CD4-positive, alpha-beta memory T cell (primary cell): ENCODE measurements at regions not wholly inside any gene's neighbourhood (a gene's known extent, or its start where the extent isn't known, plus 50 kb on each side); places are given as distances from the start of the nearest gene placed in this dataset.
A peak's percentile ranks its signal among the peaks of the same experiment; 100 is the strongest.

Experiments used
- CTCF ChIA-PET: fragments of 350-600 bp; sonication (Branson Sonifier 250); formaldehyde crosslinking; loops from one replicate; lab custom pipeline; 2021; ENCODE audit warnings: inconsistent platforms; ENCODE audit not compliant: partially characterized antibody; lab: Charles Lee
- POLR2A ChIA-PET: fragments of 350-600 bp; sonication (Branson Sonifier 250); formaldehyde crosslinking; loops from one replicate; lab custom pipeline; 2021; ENCODE audit not compliant: partially characterized antibody; lab: Charles Lee
- DNase-seq, 5 donors: peaks; one replicate each; pipeline versions ENCODE4 v3.0.0 to v3.0.0-alpha.2; 2020 to 2022; ENCODE audit warnings: mixed read lengths in 1 of 5
- H3K27ac ChIP-seq: one replicate; pipeline ENCODE4 v1.7.0; 2013; ENCODE audit warnings: low read depth, low read length
- H3K27me3 ChIP-seq: 2 replicates; pipeline ENCODE4 v1.7.0; 2013; ENCODE audit warnings: mild to moderate bottlenecking, low read length, moderate library complexity; ENCODE audit not compliant: insufficient read depth
- H3K36me3 ChIP-seq: 2 replicates; pipeline ENCODE4 v1.7.0; 2013; ENCODE audit warnings: mild to moderate bottlenecking, low read length, moderate library complexity; ENCODE audit not compliant: insufficient read depth
- H3K4me1 ChIP-seq: 2 replicates; pipeline ENCODE4 v1.7.0; 2013; ENCODE audit warnings: mild to moderate bottlenecking, low read length, moderate library complexity; ENCODE audit not compliant: insufficient read depth
- H3K4me3 ChIP-seq, 2 donors: one replicate each; pipeline ENCODE4 v1.7.0; 2013; ENCODE audit warnings: low read length in 2 of 2, mild to moderate bottlenecking in 1 of 2
- H3K9me3 ChIP-seq, 2 donors: one replicate each; pipeline ENCODE4 v1.7.0; 2013; ENCODE audit warnings: low read length in 2 of 2, control low read depth in 1 of 2; ENCODE audit not compliant: control insufficient read depth in 1 of 2
- H3K27ac Mint-ChIP-seq, 7 donors: one replicate each; pipeline ENCODE4 v1.8.0; 2020 to 2021; ENCODE audit warnings: mixed read lengths in 7 of 7, mild to moderate bottlenecking in 6 of 7, inconsistent platforms in 3 of 7, moderate library complexity in 3 of 7
- H3K27me3 Mint-ChIP-seq, 2 donors: one replicate each; pipeline ENCODE4 v1.8.0; 2020 to 2021; ENCODE audit warnings: mixed read lengths in 2 of 2
- H3K36me3 Mint-ChIP-seq, 2 donors: one replicate each; pipeline ENCODE4 v1.8.0; 2020 to 2021; ENCODE audit warnings: mixed read lengths in 2 of 2, inconsistent platforms in 1 of 2, mild to moderate bottlenecking in 1 of 2
- H3K4me1 Mint-ChIP-seq, 4 donors: one replicate each; pipeline ENCODE4 v1.8.0; 2020 to 2021; ENCODE audit warnings: mixed read lengths in 4 of 4, mild to moderate bottlenecking in 1 of 4
- H3K4me3 Mint-ChIP-seq, 8 donors: one replicate each; pipeline ENCODE4 v1.8.0; 2020 to 2021; ENCODE audit warnings: mixed read lengths in 8 of 8, mild to moderate bottlenecking in 7 of 8, moderate library complexity in 6 of 8, inconsistent platforms in 3 of 8
- H3K9me3 Mint-ChIP-seq, 8 donors: one replicate each; pipeline ENCODE4 v1.8.0; 2020 to 2021; ENCODE audit warnings: mixed read lengths in 8 of 8, mild to moderate bottlenecking in 5 of 8, inconsistent platforms in 3 of 8, moderate library complexity in 1 of 8
- intact Hi-C: fragments of 100-400 bp; cut with micrococcal nuclease; formaldehyde crosslinking; loops from one replicate; pipeline ENCODE4 v1.15.1; 2023

- Mint-ChIP-seq H3K9me3 (no peaks in the 10 kb centered on the region), H3K36me3 (peaks cover 0 to 3% of the 10 kb centered on the region in 2 donors), H3K4me3 (no peak overlapping the region), H3K4me1 (peaks cover 4 to 13% (median 7%) of the 10 kb centered on the region in 4 donors), H3K27ac (no peak overlapping the region), H3K27me3 (no peaks in the 10 kb centered on the region)
- intact Hi-C loops = no loop called here
- no peaks in the 10 kb centered on the region for H3K9me3 ChIP-seq
- H3K4me3 ChIP-seq = no peak overlapping the region
- H3K27me3 ChIP-seq = no peaks in the 10 kb centered on the region
- H3K36me3 ChIP-seq = no peaks in the 10 kb centered on the region
- no peak for DNase-seq
- ChIA-PET POLR2A (interaction anchor here (0.7 kb wide), 1 partner anchor 19 kb away, joined by 3 read pairs; no protein-coding TSS in a partner anchor), CTCF (interaction anchor here (1.1 kb wide), 1 partner anchor 37 kb away, joined by 4 read pairs; no protein-coding TSS in a partner anchor)
- no peak overlapping the region for H3K27ac ChIP-seq
- H3K4me1 ChIP-seq = peaks cover 5% of the 10 kb centered on the region
These were observed 96.7 kb downstream of the SLC25A47 start for GRCh38 chr14:100419856-100420255.

DNA sequence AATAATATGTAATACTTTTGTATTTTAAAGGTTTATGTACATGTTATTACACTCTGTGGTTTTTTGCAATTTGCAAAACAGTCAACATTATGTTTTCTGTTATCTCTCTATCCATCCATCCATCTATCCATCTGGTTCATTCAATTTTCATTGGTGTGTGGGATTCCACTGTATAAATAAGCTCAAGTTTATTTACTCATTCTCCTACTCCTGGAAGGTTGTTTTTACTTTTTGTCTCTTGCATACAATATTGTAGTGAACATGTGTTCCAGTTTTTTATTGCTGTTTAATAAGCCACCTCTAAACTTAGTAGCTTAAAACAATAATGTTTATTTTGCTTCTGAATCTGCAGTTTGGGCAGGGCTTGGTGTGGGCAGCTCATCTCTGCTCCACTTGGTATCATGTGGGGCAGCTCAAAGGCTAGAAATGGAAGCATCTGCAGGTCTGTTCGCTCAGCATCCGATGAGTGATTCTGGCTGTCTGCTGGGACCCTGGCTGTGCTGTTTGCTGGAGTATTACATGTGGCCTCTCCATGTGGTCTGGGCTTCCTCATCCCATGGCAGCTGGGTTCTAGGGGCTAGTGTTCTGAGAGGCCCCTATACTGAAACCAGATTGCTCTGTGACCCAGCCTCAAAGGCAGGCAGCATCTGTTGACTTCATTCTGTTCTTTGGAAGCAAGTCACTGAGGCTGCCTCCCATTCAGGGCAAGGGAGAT lies 98.8 kb downstream of the SLC25A47 start:
- H3K4me1 Mint-ChIP-seq = peaks cover 9 to 13% (median 11%) of the 10 kb centered on the region in 4 donors
- no peak overlapping the region for H3K27ac ChIP-seq
- H3K9me3 Mint-ChIP-seq = no peaks in the 10 kb centered on the region
- H3K36me3 Mint-ChIP-seq = peaks cover 0 to 3% of the 10 kb centered on the region in 2 donors
- no peak overlapping the region for H3K4me3 ChIP-seq
- ChIA-PET CTCF (interaction anchor here (0.6 to 1.6 kb wide), 3 partner anchors 224 to 241 kb away, joined by 3 to 8 read pairs (median 3); no protein-coding TSS in a partner anchor), POLR2A (no interaction called here)
- H3K4me3 Mint-ChIP-seq = no peak overlapping the region
- H3K9me3 ChIP-seq = no peaks in the 10 kb centered on the region
- no peak for DNase-seq
- H3K27me3 Mint-ChIP-seq = no peaks in the 10 kb centered on the region
- H3K36me3 ChIP-seq = no peaks in the 10 kb centered on the region
- no peaks in the 10 kb centered on the region for H3K27me3 ChIP-seq
- peak overlapping the region in 2 of 7 donors; percentile 48 to 51 for H3K27ac Mint-ChIP-seq
- H3K4me1 ChIP-seq = peaks cover 8% of the 10 kb centered on the region
- intact Hi-C loops = no loop called here

GRCh38 chr14:100422556-100423316 lies 99.6 kb downstream of the SLC25A47 start:
- CTCF ChIA-PET = interaction anchor here (0.9 kb wide), 1 partner anchor 239 kb away, joined by 3 read pairs; no protein-coding TSS in a partner anchor
- H3K27ac ChIP-seq = no peak overlapping the region
- H3K4me3 Mint-ChIP-seq = no peak overlapping the region
- H3K27me3 ChIP-seq = no peaks in the 10 kb centered on the region
- no peaks in the 10 kb centered on the region for H3K36me3 ChIP-seq
- POLR2A ChIA-PET = no interaction called here
- no peaks in the 10 kb centered on the region for H3K9me3 ChIP-seq
- H3K9me3 Mint-ChIP-seq = no peaks in the 10 kb centered on the region
- peaks cover 9 to 13% (median 11%) of the 10 kb centered on the region in 4 donors for H3K4me1 Mint-ChIP-seq
- no peaks in the 10 kb centered on the region for H3K27me3 Mint-ChIP-seq
- intact Hi-C loops = no loop called here
- peaks cover 0 to 3% of the 10 kb centered on the region in 2 donors for H3K36me3 Mint-ChIP-seq
- no peak overlapping the region for H3K4me3 ChIP-seq
- DNase-seq = no peak
- peaks cover 8% of the 10 kb centered on the region for H3K4me1 ChIP-seq
- no peak overlapping the region for H3K27ac Mint-ChIP-seq

DNA sequence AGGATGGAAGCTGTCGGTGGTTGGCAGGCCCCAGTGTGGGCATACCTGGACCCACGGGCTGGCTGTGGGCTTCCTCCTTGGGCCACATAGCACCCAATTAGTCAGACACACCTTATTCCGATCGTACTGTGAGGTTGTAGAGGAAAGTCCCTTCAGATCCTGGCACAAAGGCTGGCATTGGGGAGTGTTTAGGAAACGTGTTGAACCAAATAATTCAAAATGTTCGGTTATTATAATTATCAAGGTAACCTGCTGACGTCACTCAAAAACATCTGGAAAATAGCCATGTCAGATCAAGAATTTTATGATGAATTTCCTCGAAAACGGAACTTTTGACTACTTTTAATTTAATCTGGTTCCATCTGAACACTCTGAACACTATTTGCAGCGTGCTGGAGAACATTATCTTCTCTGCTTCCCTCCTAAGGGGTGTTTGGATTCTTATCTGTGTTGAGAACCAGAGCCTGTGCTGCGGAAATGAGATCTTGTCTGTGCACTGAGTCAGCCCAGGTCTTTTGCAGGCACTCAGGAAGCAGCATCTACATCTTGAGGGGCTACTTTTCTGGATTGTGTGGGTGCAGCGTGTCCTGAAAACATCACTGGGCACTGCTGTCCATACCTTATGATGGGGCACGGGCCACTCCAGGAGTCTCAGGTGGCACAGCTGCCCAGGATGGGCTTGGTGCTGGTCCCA lies 100.3 kb downstream of the SLC25A47 start:
- ChIA-PET CTCF (no interaction called here), POLR2A (no interaction called here)
- Mint-ChIP-seq H3K9me3 (no peaks in the 10 kb centered on the region), H3K27me3 (no peaks in the 10 kb centered on the region), H3K4me1 (peaks cover 9 to 13% (median 11%) of the 10 kb centered on the region in 4 donors), H3K4me3 (no peak overlapping the region), H3K27ac (peak overlapping the region in 1 of 7 donors; percentile 25), H3K36me3 (peaks cover 0 to 3% of the 10 kb centered on the region in 2 donors)
- intact Hi-C loops = no loop called here
- H3K4me3 ChIP-seq = no peak overlapping the region
- H3K4me1 ChIP-seq = peaks cover 8% of the 10 kb centered on the region
- no peak for DNase-seq
- H3K27me3 ChIP-seq = no peaks in the 10 kb centered on the region
- no peaks in the 10 kb centered on the region for H3K9me3 ChIP-seq
- no peak overlapping the region for H3K27ac ChIP-seq
- no peaks in the 10 kb centered on the region for H3K36me3 ChIP-seq

DNA sequence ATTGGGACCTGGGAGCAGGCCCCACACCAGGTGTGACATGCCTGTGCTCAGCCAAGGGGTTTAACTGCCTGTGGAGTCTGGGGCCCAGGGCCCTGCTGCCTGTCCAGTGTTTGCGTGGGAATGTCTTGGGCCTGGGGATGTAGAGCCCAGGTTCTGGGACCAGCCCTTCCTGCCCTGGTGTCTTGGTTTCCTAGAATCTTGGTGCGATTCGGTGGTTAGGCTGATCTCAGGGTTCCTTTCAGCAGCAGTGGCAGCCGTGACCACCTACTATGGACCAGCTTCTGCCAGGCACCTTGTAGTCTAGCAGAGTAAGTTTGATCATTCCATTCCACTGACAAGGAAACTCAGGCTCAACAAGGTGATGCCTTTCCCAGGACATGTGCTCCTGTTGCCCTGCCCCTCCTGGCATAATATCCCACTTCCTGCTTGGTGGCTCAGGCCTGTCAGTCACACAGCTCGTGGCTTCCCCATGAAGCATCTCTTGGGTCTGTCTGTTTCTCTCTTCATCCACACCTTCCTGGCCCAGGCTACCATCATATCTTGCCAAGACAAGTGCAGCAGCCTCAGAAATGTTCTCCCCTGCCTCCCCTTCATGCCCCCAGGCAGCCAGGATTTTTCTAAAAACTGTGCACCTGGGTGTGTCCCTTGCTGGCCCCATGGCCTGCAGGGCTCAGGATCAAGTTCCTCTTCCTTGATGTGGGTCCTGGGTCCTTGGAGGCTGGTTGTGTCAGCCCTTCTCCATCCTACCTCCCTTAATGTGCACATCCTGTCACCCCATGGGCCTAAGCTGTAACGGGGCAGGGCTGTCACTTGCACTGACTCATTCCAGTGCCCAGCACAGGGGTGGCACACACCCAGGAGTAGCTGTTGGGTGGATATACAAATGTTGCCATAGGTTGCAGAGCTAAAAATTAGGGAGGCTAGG lies 101.6 kb downstream of the SLC25A47 start:
- no peaks in the 10 kb centered on the region for H3K27me3 ChIP-seq
- H3K36me3 ChIP-seq = no peaks in the 10 kb centered on the region
- no peaks in the 10 kb centered on the region for H3K9me3 ChIP-seq
- CTCF ChIA-PET = interaction anchor here (1.3 kb wide), 1 partner anchor 10 kb away, joined by 3 read pairs; no protein-coding TSS in a partner anchor
- DNase-seq = no peak
- no peaks in the 10 kb centered on the region for H3K9me3 Mint-ChIP-seq
- no peak overlapping the region for H3K4me3 ChIP-seq
- H3K4me1 ChIP-seq = peaks cover 11% of the 10 kb centered on the region
- intact Hi-C loops = no loop called here
- peaks cover 0 to 8% of the 10 kb centered on the region in 2 donors for H3K36me3 Mint-ChIP-seq
- H3K4me1 Mint-ChIP-seq = peaks cover 9 to 12% (median 10%) of the 10 kb centered on the region in 4 donors
- POLR2A ChIA-PET = no interaction called here
- H3K27me3 Mint-ChIP-seq = no peaks in the 10 kb centered on the region
- peak overlapping the region in 3 of 7 donors; percentile 38 to 83 (median 46) for H3K27ac Mint-ChIP-seq
- H3K4me3 Mint-ChIP-seq = no peak overlapping the region
- no peak overlapping the region for H3K27ac ChIP-seq

GRCh38 chr14:100425429-100425827 lies 102.3 kb downstream of the SLC25A47 start:
- intact Hi-C loops = no loop called here
- H3K27ac ChIP-seq = no peak overlapping the region
- H3K4me3 ChIP-seq = no peak overlapping the region
- H3K4me3 Mint-ChIP-seq = no peak overlapping the region
- no peak for DNase-seq
- H3K4me1 Mint-ChIP-seq = peaks cover 9 to 12% (median 9%) of the 10 kb centered on the region in 4 donors
- peaks cover 11% of the 10 kb centered on the region for H3K4me1 ChIP-seq
- peaks cover 0 to 14% of the 10 kb centered on the region in 2 donors for H3K36me3 Mint-ChIP-seq
- H3K27me3 Mint-ChIP-seq = no peaks in the 10 kb centered on the region
- no peaks in the 10 kb centered on the region for H3K36me3 ChIP-seq
- ChIA-PET POLR2A (no interaction called here), CTCF (interaction anchor here (1.3 kb wide), 1 partner anchor 10 kb away, joined by 3 read pairs; no protein-coding TSS in a partner anchor)
- no peak overlapping the region for H3K27ac Mint-ChIP-seq
- H3K9me3 Mint-ChIP-seq = no peaks in the 10 kb centered on the region
- H3K27me3 ChIP-seq = no peaks in the 10 kb centered on the region
- H3K9me3 ChIP-seq = no peaks in the 10 kb centered on the region
